ENCODE measurements at regions not wholly inside any gene's neighbourhood (a gene's known extent, or its start where the extent isn't known, plus 50 kb on each side); places are given as distances from the start of the nearest gene placed in this dataset.

DNA sequence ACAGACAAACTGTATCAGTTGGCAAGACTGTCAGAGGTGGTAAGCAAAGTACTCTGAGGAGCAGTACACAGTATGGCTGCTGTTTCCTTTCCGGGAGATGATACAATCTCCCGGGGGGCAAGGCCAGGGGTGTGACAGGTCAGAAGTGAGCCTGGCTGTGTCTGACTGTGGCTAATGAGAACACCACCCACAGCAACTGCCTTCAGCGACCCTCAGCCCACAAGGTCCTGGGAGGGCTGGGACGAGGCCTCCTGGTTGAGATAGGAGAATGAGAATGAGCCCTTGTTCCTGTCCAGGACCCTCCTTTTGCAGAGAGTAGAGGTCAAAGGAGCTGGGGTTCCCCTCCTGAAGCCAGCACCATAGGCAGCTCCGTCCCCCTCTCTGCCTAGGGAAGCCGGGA, 421.7 kb downstream of the TCERG1L start:
- DNase-seq, result no peak

DNA sequence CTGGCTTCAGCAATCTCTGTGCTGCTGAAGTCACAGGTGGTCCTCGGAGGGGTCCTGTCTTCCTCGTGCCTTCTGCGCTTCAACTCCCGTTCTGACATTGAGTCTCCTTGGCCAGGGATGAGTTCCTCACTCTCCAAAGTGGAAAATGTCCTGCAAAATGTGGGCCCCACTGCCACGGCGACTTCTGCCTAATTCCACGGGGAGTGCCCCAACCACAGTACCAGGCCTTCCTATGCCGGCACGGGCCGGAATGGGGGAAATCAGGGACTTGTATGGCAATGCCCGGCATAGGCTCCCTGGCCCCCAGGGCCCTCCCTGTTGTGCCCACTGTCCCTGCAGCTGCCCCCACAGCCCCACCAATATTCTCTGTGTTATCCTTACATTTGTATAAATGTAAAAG, 420.5 kb downstream of the TCERG1L start:
- DNase-seq, result no peak

DNA sequence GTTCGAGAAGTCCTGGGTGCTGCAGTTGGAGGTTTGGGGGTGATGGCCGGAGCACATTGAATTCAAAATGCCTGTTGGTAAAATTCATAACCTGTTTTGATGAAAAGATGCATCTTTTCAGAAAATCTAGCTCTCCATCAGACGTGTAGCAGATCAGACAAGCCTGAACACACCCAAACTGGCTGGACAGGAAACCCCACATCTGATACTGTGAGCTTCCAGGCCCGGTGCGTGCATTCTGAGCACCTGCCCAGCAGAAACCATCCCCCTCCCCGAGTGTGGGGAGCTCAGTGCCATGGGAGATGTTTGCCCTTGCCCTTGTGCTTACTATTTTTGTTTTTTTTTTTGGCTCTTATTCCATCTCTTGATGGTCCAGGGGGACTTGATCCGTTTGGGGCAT, 417.1 kb downstream of the TCERG1L start:
- DNase-seq, result no peak

DNA sequence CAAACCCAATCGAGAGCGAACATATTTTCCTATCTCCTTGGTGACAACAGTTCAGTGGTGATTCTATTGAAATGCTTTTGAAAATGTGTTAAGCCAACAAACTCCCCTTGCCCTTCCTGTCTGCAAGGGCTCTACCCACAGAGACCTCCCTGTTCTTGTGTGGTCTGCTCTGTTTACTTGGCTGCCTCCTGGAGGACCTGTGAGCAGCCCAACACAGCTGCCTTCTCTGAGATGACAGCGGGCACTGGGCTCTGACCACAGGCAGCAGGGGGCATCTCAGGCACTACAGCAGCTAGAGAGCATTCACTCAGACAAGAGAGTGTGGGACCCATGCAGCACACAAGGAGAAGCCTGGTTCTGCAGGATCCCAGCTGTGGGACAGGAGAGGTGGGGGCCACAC, 416.4 kb downstream of the TCERG1L start:
- DNase-seq, result no peak

DNA sequence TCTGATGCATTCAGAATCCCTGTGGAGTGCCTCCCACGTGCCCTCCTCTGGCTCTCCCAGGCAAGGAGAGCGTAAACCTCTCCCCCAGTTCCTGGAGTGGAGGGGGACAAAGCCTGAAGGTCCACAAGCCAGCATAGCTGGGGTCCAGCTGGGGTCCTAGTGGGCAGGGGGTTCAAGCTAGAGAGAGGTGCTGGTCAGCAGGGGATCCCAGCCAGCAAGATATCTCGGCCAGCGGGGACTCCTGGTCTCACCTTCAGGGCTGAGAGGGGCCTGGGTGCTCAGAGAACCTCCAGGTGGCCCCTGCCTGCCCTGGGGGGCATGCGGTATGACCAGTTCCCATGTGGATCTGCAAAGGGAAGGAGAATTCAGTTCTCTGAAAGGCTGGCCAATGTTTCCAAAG, 413.7 kb downstream of the TCERG1L start:
- DNase-seq, result no peak

DNA sequence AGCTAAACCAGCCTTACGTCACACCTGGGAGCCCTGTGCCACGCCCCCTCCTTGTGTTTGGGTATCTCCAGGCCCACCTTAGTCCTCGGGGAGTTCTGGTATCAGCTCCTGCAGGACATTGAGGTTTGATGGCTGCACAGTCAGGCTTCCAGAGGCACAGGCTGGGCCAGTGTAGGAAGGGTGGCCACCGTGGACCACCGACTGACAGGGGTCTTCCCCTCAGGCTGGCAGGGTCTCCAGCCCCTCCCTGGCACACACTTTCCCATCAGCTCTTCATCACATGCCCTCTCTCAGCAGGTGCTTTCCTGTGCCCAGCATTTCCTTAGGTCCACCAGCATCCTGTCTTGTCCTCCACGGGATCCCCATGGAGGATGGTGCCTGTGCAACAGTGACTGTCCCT, 413.1 kb downstream of the TCERG1L start:
- DNase-seq, result no peak

DNA sequence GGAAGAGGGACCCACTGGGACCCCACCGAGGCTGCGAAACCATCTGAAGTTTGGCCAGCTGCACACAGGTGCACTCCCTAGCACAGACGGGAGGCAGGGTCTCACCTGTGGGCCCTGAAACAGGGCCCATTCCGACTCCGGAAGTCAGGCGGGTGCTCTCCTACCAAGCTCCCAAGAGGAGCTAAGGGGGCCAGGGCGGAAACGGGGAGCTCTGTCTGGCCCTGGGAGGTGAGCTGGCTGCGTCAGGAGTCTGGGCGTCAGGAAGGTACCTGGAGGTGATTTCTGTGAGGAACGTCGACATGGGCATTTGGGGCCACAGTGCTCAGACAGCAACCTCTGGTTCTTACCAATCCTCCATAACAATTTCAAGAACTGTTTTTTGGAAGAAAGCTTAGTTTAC, 411.7 kb downstream of the TCERG1L start:
- DNase-seq, result no peak

DNA sequence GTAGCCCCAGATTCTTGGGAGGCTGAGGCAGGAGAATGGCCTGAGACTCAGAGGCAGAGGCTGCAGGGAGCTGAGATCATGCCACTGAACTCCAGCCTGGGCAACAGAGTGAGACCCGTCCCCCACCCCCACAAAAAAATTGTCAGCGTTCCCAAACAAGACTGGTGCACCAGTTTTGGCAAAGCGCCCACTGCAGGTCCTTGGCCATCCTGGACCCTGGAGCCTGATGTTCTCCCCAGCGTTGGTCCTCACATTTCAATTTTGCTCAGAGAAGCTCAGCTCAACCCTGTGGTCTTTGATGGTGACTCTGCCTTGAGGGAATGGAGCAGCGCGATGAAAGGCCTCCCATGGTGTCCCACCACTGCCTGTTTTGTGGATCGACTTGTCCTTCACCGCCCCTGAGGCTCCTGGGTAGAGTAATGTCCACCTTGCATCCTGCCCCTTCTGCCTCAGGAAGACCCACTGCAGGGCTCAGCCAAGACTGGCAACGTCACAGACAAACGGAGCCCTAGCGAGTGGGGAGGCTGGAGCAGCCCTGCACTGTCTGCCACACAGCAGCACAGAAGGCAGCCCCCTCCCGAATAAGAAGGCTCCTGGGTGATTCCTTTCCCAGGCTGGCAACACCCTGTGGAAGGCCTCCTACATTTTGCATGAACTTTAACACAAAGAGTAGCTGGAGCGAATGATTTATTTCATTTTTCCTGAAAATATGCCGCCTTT, 410.9 kb downstream of the TCERG1L start:
- no peak for DNase-seq

DNA sequence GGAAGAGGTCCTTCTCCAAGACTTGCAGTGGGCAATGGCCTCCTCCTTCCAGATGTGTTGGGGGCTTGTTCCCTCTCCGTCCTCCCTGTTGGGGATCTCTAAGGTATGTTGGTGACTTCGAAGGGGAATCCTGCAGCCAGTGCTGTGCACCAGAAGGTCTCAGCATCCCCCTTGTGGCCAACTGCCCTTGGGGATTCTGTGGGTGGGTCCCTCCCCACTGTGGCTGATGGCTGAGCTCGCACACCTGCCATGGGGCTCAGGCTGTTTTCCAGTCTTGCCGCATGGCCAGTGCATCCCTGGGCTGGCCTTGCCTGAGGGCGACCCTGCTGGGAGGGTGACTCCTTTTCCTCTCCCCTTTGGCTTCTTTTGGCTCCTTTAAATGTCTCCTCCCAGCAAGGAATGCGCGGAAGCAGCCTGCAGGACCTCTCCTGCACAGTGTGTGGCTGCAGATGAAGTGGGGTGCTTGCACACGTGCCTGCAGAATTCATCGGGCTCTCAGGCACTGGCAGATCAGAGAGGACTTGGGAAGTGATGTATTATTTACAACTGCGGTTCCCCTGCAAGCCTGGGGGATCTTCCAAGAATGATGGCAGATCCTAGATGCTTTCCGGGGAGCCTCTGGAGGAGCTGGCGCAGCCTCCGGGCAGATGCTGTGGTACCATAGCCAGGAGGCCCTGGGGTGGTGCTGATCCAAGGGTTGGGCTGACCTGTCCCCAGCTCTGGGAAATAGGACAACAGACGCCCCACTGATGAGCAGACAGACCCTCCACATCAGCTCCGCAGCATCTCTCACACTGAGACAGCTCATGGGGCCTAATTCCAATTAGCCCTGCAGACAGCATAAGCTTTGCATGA, 410.0 kb downstream of the TCERG1L start:
- no peak for DNase-seq

DNA sequence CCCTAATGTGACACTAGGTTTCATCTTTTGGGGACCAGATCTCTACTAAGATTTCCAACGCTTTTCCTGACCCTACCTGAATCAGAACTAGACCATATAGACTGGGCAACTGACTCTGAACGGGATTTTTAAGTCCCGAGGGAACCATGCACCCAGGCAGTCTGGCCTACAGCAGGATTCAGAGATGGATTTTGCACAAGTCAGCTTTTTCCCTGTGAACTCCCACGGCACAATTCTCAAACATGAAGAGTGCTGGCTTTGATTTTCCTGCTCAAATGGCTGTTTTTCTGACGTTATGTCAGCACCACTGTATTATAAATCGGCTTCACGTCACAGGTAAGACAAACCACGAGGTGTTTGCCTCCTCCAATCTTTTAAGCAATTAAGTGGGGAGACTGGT, 409.1 kb downstream of the TCERG1L start:
- DNase-seq, result no peak

DNA sequence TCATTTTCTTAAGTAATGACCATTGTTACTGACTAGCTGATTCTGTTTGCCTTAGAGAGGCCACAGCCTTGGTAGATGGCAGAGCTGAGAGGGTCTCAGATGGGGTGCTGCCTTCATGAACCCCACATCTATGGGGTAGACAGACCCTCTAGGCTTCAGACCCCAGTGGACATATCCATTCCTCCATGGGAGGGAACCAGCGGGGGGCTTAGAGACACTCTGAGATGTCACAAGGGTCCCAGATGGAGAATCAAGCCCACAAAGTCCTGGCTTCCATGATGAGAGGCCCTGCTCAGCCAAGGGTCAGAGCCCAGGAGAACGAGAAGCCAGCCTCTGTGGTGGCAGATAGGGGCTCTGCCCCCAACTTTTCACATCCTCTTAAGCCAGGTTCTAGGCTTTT, 408.6 kb downstream of the TCERG1L start:
- no peak for DNase-seq

DNA sequence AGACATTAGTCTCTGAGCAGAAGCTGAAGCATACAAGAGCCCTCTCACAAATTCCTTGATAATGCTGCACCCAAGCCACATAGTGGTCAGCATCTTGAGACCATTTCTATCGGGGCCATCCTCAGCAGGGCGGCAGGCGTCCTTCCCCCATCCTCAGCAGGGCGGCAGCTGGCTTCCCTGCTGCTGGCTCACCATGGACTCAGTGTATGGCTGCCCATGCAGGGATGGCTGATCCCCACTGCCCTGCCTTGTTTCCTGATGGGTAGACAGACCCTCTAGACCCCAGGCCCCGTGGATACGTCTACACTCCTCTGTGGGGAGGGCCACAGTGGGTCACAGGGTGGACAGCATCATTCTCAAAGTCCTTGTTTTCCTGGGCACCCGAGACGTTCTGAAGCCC, 406.8 kb downstream of the TCERG1L start:
- no peak for DNase-seq

DNA sequence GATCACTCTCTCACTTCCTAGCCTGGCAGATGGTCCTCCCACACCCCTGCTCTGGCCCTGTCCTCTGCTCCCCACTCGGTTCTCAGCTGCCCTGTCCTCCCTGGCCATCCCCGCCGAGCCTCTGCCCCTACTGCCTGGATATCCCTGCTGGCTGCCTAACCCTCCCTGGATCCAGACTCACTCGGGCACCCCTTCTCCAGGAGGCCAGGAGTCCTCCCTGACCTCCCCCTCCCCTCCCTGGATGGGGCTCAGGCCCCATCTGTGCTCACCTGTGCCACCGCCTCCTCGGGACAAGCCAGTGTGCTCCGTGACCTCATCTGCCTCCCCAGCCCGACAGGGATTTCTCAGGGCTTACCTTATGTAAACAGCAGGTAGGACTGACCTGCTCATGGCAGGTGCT, 406.1 kb downstream of the TCERG1L start:
- DNase-seq, result no peak

DNA sequence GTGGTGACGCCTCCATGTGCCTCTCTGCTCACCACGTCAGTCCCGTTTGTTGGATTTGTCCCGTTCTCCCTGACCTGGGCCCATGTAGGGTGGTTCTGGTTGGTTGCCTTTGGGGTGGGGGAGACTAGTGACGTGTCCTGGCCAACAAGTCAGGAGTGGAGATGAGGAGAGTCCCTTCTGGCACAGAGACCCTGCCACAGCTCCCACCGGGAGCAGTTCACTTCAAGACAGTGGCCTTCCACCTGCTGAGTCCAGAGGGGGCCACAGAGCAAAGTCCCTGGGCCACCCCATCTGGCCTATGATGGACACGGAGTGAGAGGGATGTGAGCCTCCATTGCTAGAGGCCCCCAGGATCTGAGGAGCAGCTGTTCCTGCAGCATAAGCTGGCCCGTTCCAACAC, 405.6 kb downstream of the TCERG1L start:
- DNase-seq, result no peak

DNA sequence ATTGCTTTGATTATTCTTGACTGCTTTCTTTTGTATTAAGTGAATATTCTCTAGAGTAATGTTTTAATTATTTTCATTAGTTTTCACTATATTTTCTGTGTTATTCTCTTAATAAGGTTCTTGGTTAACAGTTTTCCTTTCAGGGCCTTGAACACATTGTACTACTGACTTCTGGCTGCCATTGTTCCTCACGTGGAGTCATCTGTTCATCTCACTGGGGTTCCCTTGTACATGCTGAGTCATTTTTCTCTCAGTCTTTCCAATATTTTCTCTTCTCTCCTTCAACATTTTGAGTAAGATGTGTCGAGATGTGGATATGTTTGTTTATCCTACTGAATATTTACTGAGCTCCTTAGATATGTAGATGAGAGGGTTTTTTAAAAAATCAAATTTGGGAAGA, 400.7 kb downstream of the TCERG1L start:
- DNase-seq, result no peak

DNA sequence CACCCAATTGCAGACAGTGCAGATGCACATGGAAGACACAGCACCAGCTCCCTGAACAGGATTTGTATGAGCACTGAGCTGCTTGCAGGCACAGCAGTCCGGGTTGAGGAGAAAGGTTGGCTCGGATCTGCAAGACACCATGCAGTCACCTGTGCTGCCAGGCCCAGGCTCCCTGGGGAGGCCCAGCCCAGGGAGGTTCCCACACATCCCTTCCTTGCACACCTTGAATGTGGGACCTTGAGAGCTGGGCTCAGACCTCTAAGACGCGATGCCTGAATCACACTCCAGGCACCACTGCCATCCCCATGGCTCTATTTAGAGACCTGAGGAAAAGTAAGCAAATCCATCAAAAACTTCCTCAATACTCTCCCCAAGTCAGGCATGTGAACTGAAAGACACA, 397.7 kb downstream of the TCERG1L start:
- no peak for DNase-seq

DNA sequence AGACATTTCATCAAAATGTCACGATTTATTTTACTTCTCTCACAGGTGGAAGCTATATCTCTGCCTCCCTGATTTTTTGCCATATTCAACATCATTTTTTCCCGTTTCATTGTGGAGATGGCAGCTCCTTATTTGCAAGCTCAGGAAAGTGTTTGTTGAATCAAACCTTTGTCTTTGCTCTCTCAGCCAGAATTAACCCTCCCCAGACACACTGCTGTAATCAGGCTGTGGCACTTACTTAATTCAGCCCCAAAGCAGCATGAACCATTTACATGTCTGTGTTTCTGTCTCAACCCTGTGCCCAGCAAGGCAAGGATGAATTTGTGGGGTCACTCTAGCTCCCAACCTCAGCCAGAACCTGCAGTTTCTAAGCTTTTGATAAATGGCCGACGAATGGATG, 397.2 kb downstream of the TCERG1L start:
- no peak for DNase-seq

DNA sequence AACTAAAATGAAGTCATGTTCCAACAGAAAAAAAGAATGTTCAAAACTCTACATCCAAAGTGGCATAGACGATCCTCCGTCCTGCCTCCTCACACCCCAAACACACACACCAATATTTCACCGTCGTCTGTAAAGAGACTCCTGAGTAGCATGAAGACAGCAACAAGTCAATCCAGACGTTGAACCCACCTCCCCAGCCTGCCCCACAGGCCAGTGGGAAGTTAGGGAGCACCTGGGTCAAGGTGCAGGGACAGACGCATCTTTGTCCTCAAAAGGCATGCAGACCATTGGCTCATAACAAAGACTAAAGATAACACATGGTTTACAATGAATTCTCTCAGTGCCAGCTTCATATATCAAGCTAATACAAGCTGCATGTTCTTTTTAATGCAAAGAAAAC, 396.5 kb downstream of the TCERG1L start:
- DNase-seq, result no peak

DNA sequence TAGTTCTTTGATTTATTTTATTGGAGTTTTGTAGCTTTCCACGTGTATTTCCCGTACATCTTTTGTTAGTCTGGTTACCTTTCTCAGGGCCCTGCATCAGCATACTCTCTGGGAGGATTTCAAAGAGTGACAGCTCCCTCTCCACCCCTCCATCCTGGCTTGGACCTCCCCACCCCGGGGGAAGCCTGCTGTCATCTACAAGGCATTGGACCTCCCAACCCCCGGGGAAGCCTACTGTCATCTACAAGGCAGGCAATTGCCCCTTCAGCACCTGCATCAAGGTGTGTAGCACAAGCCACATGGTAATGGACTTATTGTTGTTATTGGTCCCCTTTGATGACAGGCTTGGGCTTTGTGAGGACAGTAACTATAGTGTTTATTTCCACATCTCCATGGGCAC, 390.1 kb downstream of the TCERG1L start:
- DNase-seq, result no peak

DNA sequence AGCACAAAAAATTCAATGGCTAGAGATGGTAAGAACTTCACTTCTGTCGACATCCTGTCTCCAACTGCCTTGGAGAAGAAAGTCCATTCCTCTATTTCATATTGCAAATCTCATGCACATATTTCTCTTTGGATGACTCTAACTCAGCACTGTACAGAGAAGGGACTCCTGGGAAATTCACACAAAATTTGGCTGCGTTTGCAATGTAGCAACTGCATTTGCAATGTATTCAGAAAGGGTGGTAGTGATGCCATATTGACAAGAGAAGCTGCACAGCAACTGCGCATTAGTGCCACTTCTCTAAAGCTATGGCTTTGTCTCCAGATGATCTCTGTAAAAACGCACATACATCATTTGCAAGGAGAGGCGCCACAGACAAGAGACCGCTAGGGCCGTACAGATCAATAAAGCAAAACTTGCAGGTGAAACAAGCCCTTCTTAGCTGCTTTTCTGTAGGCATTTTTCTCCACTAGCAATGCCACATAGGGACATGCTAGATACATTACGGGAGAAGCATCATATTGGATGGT, 389.5 kb downstream of the TCERG1L start:
- DNase-seq, result no peak

DNA sequence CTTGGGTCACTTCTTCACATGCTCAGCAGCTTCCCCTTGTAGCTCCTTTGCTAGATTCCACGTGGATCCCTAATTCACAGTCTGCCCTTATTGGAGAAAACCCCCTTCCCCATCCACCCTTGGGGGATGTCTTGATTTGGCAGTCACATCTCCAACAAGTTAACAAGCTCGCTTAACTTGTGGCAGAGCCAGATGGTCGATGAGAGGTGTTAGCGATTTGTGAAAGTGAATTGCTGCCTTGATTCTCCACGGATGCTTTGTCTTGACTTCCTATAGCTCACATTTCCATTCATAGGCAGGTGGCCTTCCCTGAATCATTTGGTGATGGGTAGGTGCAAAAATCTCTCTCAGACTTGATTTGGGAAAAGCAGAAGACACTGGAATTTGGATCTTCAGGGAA, 387.9 kb downstream of the TCERG1L start:
- DNase-seq, result no peak

DNA sequence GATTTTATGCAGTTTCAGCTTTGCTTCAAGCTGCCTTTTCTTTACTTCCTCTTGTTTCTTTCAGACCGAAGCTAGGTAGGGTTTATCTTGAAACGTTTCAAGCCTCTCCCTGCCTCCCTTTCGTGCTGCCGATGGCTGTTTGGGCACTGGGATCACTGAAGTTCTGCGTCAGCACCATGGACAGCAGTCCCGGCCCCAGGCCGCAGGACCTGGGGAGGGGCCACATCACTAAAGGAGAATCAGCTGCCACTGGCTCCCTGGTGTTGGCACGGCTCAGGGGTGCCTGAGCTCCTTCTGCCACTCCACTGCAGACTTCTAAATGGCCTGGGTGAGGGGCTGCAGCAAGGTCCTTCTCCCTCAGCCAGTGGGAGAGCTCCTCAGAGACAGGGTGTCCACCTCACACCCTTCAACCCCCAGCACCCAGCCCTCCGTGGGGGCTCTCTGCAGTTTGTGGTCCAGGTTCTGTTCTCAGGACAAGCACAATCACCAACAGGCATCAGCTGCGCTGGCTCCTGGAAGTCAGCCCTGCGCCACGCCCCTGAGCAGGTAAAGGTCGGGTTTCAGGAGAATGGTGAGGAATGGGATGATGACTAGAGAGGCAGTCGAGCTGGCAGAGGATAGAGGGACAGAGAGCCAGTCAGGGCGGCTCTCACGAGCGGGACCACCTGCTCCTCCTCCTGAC, 387.2 kb downstream of the TCERG1L start:
- DNase-seq, result no peak

DNA sequence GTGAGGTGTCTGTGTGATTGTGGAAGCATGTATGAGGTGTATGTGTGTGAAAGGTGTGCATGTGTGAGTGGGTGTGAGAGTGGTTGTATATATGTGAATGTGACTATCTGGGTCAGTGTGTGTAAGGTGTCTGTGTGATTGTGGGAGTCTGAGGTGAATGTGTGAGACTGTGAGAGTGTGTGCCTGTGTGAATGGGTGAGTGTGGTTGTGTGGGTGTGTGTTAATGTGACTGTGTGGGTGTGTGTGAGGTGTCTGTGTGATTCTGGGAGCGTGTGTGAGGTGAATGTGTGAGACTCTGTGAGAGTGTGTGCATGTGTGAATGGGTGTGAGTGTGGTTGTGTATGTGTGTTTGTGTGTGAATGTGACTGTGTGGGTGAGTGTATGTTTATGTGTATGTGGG, 385.1 kb downstream of the TCERG1L start:
- DNase-seq, result no peak

DNA sequence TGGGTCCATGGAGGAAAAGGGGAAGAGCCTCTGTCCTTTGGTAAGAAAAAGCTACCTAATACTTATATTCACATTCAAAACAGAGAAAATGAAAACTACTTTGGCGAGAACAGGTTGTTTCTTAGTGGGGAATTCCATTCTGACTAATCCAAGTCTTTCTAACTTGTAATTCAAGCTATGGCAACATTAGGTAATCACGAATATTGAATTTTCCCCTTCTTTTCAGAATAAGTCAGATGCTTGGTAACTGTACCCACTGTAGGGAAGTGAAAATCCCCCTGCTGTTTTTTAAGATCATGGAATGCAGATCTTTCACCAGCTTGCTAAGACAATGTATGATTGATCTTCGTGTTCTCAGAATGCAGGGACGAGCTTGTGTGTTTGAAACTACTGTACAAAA, 384.4 kb downstream of the TCERG1L start:
- DNase-seq, result no peak
